ENCODE measurements at regions not wholly inside any gene's neighbourhood (a gene's known extent, or its start where the extent isn't known, plus 50 kb on each side); places are given as distances from the start of the nearest gene placed in this dataset.
"Not testable (repeated sequence)": the region's sequence is repeated elsewhere in the genome, so short reads cannot be mapped to it uniquely, and the experiment has no call there.

DNA sequence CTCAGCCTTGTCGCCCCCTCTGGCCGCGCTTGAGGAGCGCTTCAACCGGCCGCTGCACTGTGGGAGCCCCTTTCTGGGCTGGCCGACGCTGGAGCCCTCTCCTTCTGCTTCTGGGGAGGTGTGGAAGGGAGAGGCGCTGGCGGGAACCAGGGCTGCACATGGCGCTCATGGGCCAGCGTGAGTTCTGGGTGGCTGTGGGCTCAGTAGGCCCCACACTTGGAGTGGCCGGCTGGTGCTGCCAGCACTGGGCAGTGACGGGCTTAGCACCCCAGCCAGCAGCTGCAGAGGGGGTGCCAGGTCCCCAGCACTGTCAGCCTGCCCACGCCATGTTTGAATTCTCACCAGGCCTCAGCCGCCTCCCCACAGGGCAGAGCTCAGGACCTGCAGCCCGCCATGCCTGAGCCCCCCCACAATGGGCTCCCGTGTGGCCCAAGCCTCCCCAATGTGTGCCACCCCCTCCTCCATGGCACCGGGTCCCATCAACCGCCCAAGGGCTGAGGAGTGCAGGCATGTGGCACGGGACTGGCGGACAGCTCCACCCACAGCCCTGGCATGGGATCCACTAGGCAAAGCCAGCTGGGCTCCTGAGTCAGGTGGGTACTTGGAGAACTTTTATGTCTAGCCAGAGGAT lies 615.2 kb downstream of the TRIML1 start:
- DNase-seq, result no peak

DNA sequence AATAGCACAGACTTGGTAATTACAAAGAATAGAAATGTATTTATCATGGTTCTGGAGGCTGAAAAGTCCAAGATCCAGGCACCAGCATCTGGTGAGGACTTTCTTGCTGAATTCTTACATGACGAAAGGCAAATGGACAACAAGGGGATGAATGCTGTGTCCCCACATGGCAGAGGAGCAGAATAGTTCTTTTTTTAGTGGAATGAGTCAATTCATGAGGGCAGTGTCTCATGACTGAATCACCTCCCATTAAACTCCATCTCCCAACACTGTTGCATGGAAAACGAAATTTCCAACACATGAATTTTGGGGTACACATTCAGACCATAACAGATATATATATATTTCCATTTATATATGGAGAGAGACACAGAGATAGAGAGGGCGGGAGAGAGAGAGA lies 628.3 kb downstream of the TRIML1 start:
- no peak for DNase-seq

DNA sequence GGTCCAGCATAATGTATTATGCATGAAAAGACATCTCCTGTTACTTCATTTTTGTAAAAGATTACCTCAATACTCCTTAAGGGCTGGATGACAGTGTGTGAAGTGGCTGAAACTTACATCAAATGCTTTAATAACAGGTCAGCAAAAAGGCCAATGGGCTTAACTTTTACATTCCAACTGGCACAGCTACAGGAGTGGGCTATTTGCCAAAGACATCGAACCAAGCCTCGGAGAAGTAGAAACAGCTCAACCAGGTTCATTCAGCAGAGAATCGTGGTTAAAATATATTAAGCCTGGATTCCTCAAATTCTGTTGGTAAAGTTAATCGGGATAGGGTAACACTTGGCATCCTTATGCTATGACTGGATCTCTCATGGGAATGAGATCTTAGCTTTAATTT lies 639.7 kb downstream of the TRIML1 start:
- no peak for DNase-seq

DNA sequence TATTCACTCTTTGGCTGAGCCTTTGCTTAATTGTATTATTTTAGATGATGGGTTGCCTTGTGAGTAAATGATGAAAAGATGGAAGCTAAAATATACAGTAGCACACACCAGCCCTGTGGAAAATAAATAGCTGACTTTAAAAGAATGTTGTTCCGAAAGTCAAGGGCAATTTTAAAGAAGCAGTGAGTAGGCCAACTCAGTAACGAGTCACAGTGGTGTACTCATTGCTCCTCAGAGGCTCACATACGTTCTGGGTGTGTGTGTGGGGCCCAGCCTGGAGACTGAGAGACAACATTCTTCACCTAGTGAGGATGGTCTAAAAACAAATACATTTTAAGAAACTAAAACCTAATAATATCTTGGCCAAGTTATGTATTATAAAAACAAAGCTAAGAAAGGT lies 640.3 kb downstream of the TRIML1 start:
- DNase-seq, result no peak

DNA sequence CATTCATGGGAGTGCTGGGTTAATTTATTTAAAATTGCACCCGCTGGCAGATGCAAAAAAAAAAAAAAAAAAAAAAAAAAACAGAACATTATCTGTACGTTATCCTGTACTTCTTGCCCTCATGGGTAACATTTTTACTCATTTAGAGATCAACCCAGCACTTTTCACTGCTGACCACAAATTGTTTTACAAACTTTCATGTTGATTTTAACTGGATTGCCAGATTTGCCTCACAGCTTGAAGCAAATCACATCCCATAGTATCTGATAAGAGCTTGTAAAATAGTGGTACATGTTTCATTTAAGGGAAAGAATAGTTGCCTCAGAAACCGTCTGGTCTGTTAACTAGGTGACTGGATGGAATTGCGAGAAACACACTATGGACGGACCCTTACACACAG lies 640.8 kb downstream of the TRIML1 start:
- DNase-seq, result no peak

DNA sequence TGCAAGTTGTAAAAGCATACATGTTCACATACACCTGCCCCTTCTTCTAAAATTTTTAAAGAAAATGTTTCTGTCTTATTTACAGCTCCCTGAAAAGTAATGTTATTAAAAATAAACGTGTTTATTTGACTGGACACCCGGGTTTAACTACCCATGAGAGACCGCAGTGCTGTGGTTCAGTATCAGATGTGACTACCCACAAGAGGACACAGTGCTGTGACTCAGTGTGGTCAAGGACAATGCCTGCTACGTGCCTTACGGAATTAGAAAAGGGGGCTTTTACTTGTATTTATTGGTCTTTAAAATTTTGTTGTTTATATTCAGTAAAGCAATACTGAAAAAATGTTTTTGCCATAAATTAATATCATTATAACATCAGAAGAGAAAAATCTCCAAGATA lies 641.4 kb downstream of the TRIML1 start:
- no peak for DNase-seq

DNA sequence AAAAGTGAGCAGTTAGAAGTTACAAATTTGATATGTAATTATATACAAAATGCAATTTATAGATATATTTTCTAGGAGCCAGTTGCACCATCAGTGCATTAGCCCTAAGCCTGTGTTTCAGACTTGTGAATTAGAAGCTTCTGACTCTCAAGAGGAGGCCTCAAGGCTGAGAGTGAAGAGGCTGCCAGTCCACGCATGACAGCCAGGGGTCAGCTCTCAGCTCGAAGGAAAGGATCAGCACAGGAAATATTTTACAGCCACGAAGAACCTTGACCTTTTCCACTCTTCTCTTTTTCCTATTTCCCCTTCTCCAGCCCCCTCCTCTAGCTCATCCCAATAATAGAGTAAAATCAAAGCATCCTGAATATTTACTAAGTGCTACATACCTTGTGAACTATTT lies 642.4 kb downstream of the TRIML1 start:
- no peak for DNase-seq

DNA sequence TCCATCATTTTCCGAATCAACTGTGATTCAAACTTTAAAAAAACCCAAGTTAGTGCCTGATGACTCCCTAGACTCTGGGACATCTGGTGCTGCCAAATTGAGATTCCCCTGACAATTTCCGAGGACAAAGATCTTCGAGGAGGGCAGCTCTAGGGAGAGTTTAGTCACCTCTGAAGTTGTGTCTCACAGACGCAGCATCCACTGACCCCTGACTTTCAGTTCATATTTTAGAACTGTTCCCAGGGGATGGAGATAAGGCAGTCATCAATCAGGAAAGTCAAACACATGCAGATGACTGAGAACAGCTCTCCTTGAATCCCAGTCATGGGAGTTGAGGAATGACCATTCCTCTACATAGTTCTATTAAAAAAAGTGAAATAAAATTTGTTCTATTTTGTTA lies 643.9 kb downstream of the TRIML1 start:
- DNase-seq, result no peak

DNA sequence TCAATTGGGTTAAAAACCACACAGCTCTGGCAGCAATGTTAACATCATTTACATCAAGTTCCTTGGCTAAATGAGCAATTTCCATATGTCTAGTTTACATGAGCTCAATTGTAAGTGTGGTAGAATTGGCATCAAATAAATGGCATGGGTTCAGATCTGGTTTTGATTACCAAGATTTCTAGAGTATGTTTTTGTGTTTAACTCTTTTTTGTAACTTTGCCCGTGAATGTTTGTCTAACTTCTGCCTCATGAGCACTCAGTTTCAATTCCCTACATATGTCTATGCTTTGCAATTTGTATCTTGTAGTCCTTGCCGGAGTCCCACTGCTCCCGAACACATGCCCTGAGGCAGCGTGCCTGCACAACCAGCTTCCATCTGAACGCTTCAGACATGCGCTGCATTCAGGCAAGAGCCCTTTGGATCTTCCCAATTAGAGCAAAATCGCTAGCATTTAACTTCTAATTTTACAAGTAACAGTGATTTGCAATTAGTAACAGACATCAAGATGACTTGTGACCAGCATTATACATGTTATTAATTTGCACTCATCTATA lies 644.4 kb downstream of the TRIML1 start:
- no peak for DNase-seq

DNA sequence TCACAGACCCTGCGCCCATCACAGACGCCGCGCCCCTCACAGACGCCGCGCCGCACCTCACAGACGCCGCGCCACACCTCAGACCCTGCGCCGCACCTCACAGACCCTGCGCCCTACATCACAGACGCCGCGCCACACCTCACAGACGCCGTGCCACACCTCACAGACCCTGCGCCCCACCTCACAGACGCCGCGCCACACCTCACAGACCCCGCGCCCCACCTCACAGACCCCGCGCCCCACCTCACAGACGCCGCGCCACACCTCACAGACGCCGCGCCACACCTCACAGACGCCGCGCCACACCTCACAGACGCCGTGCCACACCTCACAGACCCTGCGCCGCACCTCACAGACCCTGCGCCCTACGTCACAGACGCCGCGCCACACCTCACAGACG lies 657.4 kb downstream of the TRIML1 start:
- not testable (repeated sequence) for DNase-seq

DNA sequence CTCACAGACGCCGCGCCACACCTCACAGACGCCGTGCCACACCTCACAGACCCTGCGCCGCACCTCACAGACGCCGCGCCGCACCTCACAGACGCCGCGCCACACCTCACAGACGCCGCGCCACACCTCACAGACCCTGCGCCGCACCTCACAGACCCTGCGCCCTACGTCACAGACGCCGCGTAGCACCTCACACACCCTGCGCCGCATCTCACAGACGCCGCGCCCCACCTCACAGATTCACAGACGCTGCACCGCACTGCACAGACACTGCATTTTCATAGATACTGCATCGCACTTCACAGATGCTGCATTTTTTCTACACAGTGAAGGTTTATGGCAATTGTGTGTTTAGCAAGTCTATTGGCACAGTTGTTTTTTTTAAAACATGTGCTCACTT lies 657.8 kb downstream of the TRIML1 start:
- not testable (repeated sequence) for DNase-seq

DNA sequence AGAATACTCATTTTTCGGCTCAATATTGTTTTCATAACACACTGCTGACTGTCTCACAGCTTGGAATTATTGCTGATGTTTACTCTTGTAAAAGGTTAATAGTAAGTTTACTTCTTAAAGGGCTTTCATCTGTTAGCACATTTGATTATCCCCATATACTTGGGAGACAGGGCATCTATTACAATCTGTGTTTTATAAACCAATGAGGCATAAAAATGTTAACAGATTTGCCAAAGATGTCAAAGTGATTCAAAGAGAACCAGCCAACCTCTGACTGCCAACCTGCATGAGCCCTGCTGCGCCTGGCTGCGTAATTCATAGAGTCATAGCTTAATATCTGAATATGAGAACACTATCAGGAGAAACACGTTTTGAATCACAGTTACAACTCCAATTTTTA lies 665.6 kb downstream of the TRIML1 start:
- DNase-seq, result no peak

DNA sequence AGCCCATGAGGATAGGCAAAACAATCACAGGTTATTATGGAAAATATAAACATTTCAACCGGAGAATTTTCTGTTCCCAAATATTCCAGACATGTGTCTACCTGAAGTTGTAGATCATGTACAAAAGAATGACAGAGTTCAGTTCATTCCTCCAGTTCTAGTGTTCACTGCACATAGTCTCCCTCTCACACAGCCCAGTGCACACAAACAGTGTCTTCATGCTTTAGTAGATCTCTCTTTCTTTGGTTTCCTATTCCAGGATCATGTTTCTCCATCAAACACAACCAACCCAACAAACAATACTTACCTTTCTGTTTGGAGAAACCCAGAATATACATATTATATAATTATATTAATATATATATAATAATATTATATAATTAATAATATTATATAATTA lies 671.9 kb downstream of the TRIML1 start:
- no peak for DNase-seq

DNA sequence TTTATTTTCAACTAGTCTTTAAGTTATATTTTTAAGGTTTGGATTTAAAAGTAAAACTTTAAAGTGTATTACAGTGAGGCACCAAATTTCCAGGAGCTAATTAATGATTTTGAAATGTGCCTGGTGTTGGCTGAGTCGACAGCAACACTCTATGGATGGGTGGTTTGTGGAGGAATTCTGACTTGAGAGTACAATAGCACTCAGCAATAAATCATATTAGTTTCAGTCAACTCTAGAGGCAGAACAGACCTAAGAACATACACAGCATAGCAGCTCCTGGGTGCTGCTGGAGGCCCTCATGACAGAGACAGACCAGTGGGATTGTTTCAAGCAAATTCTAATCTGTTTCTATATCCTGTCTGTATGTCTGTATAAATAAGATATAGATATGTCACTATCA lies 673.4 kb downstream of the TRIML1 start:
- no peak for DNase-seq

DNA sequence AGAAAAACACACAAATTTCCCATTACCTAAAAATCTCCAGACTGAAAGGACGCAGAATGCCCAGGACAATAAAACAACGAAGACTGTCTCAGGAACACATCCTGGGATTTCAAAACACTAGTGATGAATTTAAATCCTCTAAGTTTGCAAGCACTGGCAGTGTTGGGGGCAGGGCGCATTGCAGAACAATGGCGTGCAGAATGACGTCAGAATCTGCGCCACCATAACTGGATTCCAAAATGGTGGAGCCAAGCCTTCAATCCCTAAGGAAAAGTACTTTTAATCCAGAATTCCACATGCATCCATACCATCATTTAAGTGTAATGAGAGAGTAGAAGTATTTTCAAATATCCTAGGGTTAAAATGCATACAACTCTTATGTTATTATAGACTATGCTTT lies 679.1 kb downstream of the TRIML1 start:
- no peak for DNase-seq

DNA sequence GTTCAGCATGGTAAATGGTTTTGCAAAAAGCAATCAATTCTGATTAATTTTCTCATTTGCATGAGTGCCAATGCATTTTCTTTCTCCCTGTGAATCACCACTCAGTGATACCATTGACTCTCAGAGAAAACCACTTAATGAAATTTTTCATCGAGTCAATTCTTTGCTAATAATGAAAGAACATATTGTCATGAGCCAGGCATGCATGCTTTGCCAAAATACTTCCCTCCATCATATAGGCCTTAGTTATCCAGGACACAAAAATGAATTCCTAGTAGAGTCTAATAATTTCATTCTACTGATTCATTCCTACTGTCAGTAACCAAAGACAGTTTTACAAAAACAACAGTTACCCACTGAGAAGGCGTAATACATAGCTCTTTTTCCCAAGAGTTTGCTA lies 680.0 kb downstream of the TRIML1 start:
- no peak for DNase-seq

DNA sequence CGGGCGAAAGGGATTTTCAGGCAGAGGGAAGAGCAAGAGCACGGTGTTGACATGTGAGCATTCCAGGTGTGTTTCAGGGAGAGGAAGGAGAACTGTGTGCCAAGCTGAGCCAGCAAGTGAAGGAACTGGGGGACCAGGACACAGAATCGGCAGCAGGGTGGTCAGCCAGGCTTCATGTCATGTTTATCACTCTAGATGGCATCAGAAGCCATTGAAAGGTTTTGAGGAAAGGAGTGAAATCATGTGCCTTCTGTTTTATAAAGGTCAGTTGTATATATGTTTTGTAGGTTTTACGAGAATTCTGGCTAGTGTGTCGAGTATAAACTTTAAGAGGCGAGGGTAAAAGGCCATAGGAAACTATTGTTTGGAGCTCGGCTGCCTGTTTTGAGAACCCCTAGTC lies 682.3 kb downstream of the TRIML1 start:
- no peak for DNase-seq

DNA sequence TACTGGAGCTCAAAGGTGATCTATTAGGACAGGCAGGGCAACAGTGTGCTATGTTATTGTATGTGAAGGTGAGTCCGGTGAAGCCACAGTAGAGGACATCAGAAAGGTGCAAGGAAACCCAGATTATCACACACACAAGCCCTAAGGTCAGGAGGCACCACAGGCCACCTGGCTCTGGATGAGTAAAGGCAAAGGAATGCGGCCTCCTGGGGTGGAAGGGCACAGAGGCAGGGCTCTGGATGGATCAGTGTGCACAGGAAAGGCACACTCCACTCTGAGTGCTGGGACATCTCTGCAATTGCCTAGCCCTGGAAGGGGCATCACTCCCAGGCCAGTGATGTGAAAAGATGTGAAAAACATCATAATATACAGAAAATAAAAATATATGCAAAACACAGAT lies 683.5 kb downstream of the TRIML1 start:
- no peak for DNase-seq

DNA sequence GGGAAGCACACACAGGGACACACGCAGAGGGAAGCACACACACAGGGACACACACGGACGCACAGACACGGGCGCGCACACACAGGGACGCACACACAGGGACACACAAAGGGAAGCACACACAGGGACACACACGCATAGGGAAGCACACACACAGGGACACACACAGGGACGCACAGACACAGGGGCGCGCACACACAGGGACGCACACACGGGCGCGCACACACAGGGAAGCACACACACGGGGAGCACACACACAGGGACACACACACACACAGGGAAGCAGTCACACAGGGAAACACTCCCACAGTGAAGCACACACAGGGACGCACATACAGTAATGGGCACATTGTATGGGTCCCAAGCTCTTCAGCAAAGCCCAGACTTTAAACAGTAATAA lies 685.3 kb downstream of the TRIML1 start:
- DNase-seq, result no peak

DNA sequence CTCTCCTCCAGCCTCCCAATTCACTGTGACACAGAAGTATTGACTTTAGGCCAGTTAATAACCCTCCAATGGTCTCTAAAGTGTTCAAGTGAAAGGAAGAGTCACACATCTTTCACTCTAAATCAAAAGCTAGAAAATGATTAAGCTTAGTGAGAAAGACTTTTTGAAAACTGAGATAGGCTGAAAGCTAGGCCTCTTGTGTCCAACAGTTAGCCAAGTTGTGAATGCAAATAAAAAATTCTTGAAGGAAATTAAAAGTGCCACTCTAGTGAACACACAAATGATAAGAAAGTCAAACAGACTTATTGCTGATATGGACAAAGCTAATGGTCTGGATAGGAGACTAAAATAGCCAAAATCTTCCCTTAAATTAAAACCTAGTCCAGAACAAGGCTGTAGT lies 687.2 kb downstream of the TRIML1 start:
- DNase-seq, result no peak

DNA sequence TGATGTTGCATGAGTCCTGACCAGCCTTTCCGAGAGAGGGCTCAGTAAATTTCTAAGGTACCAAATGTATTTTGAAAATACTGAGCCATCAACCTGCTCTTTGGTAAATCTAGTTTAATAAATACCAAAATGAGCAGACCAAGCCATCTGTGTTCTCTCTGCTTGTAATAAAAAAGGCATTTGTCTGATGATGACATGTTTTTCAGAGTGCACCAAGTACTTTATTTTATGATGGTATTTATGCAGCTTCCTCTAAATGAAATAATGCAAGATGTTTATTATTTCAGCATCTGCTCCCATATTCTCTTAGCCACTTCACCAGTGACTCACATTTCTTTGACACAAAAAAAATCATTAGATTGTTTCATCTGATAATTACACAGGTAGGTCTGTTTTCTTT lies 700.5 kb downstream of the TRIML1 start:
- DNase-seq, result peak; percentile 46

DNA sequence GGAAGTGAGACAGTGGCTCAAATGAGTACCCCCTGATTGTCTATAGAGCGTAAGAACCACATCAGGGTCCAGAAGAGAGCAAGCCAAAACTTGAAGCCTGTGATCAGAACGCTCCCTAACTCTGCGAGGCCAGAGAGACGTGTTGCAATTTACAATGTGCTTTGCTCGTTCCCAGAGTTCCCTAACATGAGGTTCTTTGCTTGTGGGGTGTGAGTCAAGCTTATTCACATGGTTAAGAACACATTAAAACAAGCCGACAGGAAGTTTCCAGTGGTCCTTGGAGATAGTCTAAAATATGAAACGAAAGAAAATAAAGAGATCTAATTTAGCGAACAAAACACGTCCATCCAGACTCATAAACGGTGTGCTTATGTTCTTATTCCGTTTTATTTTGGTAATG lies 702.3 kb downstream of the TRIML1 start:
- DNase-seq, result no peak

DNA sequence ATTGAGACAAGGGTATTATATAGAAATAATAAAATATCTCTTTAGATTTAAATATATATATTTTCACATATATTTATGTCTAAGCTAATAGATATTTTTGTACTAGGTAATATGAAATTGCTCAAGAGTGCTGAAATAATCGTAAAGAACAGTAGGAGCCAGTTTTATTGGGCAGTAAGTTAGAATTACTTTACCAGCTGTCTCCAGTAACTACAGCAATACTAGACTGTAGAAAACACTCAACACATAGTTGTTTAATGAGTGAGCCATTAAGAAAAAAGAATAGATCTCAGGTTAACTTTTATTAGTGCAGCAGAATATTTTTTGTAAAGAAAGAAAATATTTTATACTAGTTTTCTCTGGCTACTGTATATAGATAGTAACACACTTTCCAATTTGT lies 715.2 kb downstream of the TRIML1 start:
- DNase-seq, result no peak

DNA sequence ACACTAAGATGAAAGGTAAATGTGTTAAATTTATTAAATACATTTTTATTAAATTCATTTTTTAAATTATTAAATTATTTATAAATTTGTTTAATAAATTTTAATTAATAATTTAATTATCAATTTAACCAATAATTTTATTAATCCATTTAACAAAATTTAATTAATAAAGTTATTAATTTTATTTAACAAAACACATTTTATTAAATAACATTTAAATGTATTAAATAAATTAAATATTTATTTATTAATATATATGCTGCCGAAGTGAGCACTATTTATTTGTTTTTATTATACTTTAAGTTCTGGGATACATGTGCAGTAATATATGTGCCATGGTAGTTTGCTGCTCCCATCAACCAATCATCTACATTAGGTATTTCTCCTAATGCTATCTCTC lies 719.5 kb downstream of the TRIML1 start:
- DNase-seq, result no peak

DNA sequence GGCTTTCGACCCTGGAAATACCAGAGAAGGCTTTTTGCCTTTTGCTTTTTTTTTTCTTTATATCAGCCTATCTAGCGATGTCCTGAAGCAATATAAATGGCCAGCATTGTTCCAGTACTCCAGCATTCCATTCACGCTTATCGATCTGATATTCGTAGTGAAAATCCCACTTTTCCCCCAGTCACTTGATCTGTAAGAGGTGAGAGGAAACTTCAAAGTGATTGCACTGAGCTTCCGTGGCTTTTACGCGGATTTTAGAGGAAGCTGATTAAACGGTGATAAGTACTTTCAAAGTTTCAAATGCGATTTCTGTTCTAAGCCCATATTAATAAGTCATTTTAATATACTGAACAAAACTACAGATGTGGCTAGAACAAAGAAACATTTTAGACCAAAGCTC lies 725.5 kb downstream of the TRIML1 start:
- no peak for DNase-seq

DNA sequence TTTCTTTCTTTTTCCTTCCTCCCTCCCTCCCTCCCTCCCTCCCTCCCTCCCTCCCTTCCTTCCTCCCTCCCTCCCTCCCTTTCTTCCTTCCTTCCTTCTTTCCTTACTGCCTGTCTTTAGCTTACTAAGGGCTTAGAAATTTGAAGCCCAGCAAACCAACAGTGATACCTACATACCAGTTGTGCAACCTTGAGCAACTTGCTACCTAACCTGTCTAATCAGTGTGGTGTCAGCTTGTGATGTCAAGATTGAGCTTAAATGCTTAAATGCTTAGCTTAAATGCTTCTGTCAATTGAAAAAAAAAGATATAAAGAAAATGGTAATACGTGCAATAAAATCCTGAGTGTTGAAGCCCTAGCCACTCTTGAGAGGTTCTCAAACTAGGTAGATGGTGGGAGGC lies 728.6 kb downstream of the TRIML1 start:
- DNase-seq, result no peak
